NB4 (cell line): ENCODE measurements at regions not wholly inside any gene's neighbourhood (a gene's known extent, or its start where the extent isn't known, plus 50 kb on each side); places are given as distances from the start of the nearest gene placed in this dataset.

Source experiments
- MYC ChIP-seq: IDR thresholded peaks from 2 replicates; pipeline ENCODE4 v1.6.1; 2011; ENCODE audit warnings: low read depth, low read length
- POLR2A ChIP-seq: IDR thresholded peaks from 2 replicates; pipeline ENCODE4 v1.6.1; 2011; ENCODE audit warnings: mild to moderate bottlenecking; ENCODE audit not compliant: insufficient read length; ENCODE audit errors: extremely low read depth
- TF ChIP-seq, protein P1 (sequence below): IDR thresholded peaks from one replicate; pipeline ENCODE4 v1.5.1; 2012; ENCODE audit warnings: low read depth, low read length
- TF ChIP-seq, protein P2 (sequence below): IDR thresholded peaks from 2 replicates; pipeline ENCODE4 v1.6.1; 2011; ENCODE audit warnings: low read depth, low read length

- TF ChIP-seq, protein P1, sequence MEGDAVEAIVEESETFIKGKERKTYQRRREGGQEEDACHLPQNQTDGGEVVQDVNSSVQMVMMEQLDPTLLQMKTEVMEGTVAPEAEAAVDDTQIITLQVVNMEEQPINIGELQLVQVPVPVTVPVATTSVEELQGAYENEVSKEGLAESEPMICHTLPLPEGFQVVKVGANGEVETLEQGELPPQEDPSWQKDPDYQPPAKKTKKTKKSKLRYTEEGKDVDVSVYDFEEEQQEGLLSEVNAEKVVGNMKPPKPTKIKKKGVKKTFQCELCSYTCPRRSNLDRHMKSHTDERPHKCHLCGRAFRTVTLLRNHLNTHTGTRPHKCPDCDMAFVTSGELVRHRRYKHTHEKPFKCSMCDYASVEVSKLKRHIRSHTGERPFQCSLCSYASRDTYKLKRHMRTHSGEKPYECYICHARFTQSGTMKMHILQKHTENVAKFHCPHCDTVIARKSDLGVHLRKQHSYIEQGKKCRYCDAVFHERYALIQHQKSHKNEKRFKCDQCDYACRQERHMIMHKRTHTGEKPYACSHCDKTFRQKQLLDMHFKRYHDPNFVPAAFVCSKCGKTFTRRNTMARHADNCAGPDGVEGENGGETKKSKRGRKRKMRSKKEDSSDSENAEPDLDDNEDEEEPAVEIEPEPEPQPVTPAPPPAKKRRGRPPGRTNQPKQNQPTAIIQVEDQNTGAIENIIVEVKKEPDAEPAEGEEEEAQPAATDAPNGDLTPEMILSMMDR = no peak
- TF ChIP-seq, protein P2, sequence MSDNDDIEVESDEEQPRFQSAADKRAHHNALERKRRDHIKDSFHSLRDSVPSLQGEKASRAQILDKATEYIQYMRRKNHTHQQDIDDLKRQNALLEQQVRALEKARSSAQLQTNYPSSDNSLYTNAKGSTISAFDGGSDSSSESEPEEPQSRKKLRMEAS = no peak
- no peak for TF ChIP-seq MYC
- TF ChIP-seq POLR2A = no peak
Observed at GRCh38 chr4:38587106-38587505, 76.9 kb upstream of the KLF3 start.
